Stimulated activated memory B cell treated with anti-CD40 and anti-IgM and Interleukin-4, amounts not matched to agents 10 μg/mL and 1 μg/mL and 100 μg/mL, for 72 hours (primary cell): ENCODE measurements at regions not wholly inside any gene's neighbourhood (a gene's known extent, or its start where the extent isn't known, plus 50 kb on each side); places are given as distances from the start of the nearest gene placed in this dataset.

Experiments used
- ATAC-seq: fragments of 150-1000 bp; cut with Tn5 transposase; 2 replicates; pipeline ENCODE4 v1.10.0; 2021
- H3K27ac Mint-ChIP-seq: one replicate; pipeline ENCODE4 v1.8.0; 2022; ENCODE audit warnings: mild to moderate bottlenecking, mixed read lengths
- H3K27me3 Mint-ChIP-seq: one replicate; pipeline ENCODE4 v1.8.0; 2022; ENCODE audit warnings: mixed read lengths
- H3K36me3 Mint-ChIP-seq: one replicate; pipeline ENCODE4 v1.8.0; 2022; ENCODE audit warnings: mixed read lengths
- H3K4me1 Mint-ChIP-seq: one replicate; pipeline ENCODE4 v1.8.0; 2022; ENCODE audit warnings: mixed read lengths
- H3K4me3 Mint-ChIP-seq: one replicate; pipeline ENCODE4 v1.8.0; 2022; ENCODE audit warnings: mild to moderate bottlenecking, moderate library complexity, mixed read lengths
- H3K9me3 Mint-ChIP-seq: one replicate; pipeline ENCODE4 v1.8.0; 2022; ENCODE audit warnings: mixed read lengths

GRCh38 chr3:181052256-181052655 lies 62.7 kb upstream of the DNAJC19 start:
- H3K4me1 Mint-ChIP-seq: no peaks in the 10 kb centered on the region
- peaks cover 1% of the 10 kb centered on the region for H3K9me3 Mint-ChIP-seq
- peaks cover 13% of the 10 kb centered on the region for H3K27me3 Mint-ChIP-seq
- no peak overlapping the region for H3K27ac Mint-ChIP-seq
- H3K4me3 Mint-ChIP-seq: no peak overlapping the region
- ATAC-seq: no peak
- H3K36me3 Mint-ChIP-seq: no peaks in the 10 kb centered on the region

GRCh38 chr3:181050738-181051137 lies 61.2 kb upstream of the DNAJC19 start:
- Mint-ChIP-seq H3K27ac (no peak overlapping the region), H3K9me3 (peaks cover 3% of the 10 kb centered on the region), H3K4me1 (no peaks in the 10 kb centered on the region), H3K36me3 (no peaks in the 10 kb centered on the region), H3K4me3 (no peak overlapping the region), H3K27me3 (peaks cover 22% of the 10 kb centered on the region)
- no peak for ATAC-seq

GRCh38 chr3:181040030-181040429 lies 50.5 kb upstream of the DNAJC19 start:
- no peak overlapping the region for H3K4me3 Mint-ChIP-seq
- no peak overlapping the region for H3K27ac Mint-ChIP-seq
- peaks cover 5% of the 10 kb centered on the region for H3K36me3 Mint-ChIP-seq
- ATAC-seq: no peak
- no peaks in the 10 kb centered on the region for H3K4me1 Mint-ChIP-seq
- H3K9me3 Mint-ChIP-seq: peaks cover 11% of the 10 kb centered on the region
- no peaks in the 10 kb centered on the region for H3K27me3 Mint-ChIP-seq
